GM12875 (cell line): ENCODE measurements at regions not wholly inside any gene's neighbourhood (a gene's known extent, or its start where the extent isn't known, plus 50 kb on each side); places are given as distances from the start of the nearest gene placed in this dataset.

Experiments
- H3K4me3 ChIP-seq: one replicate; pipeline ENCODE4 v1.5.1; 2011; ENCODE audit warnings: low read depth, low read length, control low read depth
- CTCF ChIP-seq: IDR thresholded peaks from 2 replicates; pipeline ENCODE4 v1.5.1; 2011; ENCODE audit warnings: low read depth, mild to moderate bottlenecking, control low read depth, inconsistent platforms, low read length, moderate library complexity, borderline replicate concordance; ENCODE audit not compliant: insufficient read depth

- no peak overlapping the region for H3K4me3 ChIP-seq
- no peak for TF ChIP-seq CTCF
These were observed 103.6 kb upstream of the FLRT2 start for GRCh38 chr14:85426068-85426935.

GRCh38 chr14:85428926-85429325 is 101.0 kb upstream of the FLRT2 start:
- no peak for TF ChIP-seq CTCF
- no peak overlapping the region for H3K4me3 ChIP-seq

- H3K4me3 ChIP-seq = no peak overlapping the region
- no peak for TF ChIP-seq CTCF
These were observed 92.8 kb upstream of the FLRT2 start for GRCh38 chr14:85437148-85437547.

- no peak overlapping the region for H3K4me3 ChIP-seq
- no peak for TF ChIP-seq CTCF
These were observed 91.9 kb upstream of the FLRT2 start for GRCh38 chr14:85438001-85438400.

GRCh38 chr14:85438481-85438942 is 91.4 kb upstream of the FLRT2 start:
- no peak for TF ChIP-seq CTCF
- H3K4me3 ChIP-seq = no peak overlapping the region

- no peak overlapping the region for H3K4me3 ChIP-seq
- TF ChIP-seq CTCF = no peak
These were observed 90.1 kb upstream of the FLRT2 start for GRCh38 chr14:85439696-85440328.
